Cardiac fibroblast (primary cell): ENCODE measurements at regions not wholly inside any gene's neighbourhood (a gene's known extent, or its start where the extent isn't known, plus 50 kb on each side); places are given as distances from the start of the nearest gene placed in this dataset.

Source experiments
- DNase-seq, 2 donors: peaks; one replicate each; pipeline versions ENCODE4 v3.0.0 to v3.0.0-alpha.2; 2010; ENCODE audit warnings: low read depth in 2 of 2
- H3K4me3 ChIP-seq, 2 donors: replicated peaks in 1 of 2; 1 replicate in 1 of 2; 2 replicates in 1 of 2; pipeline ENCODE4 v1.5.1; 2011; ENCODE audit warnings: low read depth in 2 of 2, low read length in 2 of 2, mild to moderate bottlenecking in 2 of 2, moderate library complexity in 1 of 2
- CTCF ChIP-seq: IDR thresholded peaks from one replicate; pipeline ENCODE4 v1.5.1; 2011; ENCODE audit warnings: low read depth, mild to moderate bottlenecking, low read length, inconsistent platforms

- no peak overlapping the region for H3K4me3 ChIP-seq
- no peak for TF ChIP-seq CTCF
- no peak for DNase-seq
Measured at GRCh38 chr1:185564816-185565215, 169.4 kb upstream of the HMCN1 start.

GRCh38 chr1:185562461-185563359 is 171.5 kb upstream of the HMCN1 start:
- no peak for DNase-seq
- TF ChIP-seq CTCF: no peak
- H3K4me3 ChIP-seq: no peak overlapping the region

- H3K4me3 ChIP-seq: no peak overlapping the region
- no peak for TF ChIP-seq CTCF
- peak in 1 of 2 donors; percentile 34 for DNase-seq
Measured at GRCh38 chr1:185561629-185562028, 172.6 kb upstream of the HMCN1 start.

- no peak for DNase-seq
- TF ChIP-seq CTCF: no peak
- H3K4me3 ChIP-seq: no peak overlapping the region
Measured at GRCh38 chr1:185560760-185561159, 173.4 kb upstream of the HMCN1 start.

GRCh38 chr1:185559684-185560331 is 174.4 kb upstream of the HMCN1 start:
- no peak overlapping the region for H3K4me3 ChIP-seq
- peak; percentile 71 for TF ChIP-seq CTCF
- peak; percentile 53 to 73 for DNase-seq

- TF ChIP-seq CTCF: no peak
- DNase-seq: no peak
Measured at GRCh38 chr1:185559151-185559550, 175.0 kb upstream of the HMCN1 start.

More at GRCh38 chr1:185559151-185559550, 175.0 kb upstream of the HMCN1 start:
- H3K4me3 ChIP-seq: no peak overlapping the region
